K562 (cell line): ENCODE measurements at regions not wholly inside any gene's neighbourhood (a gene's known extent, or its start where the extent isn't known, plus 50 kb on each side); places are given as distances from the start of the nearest gene placed in this dataset.

ENCODE experiments used
- ATAC-seq: fragments of 200-7000 bp; cut with Tn5 transposase; 3 replicates; pipeline ENCODE4 v1.9.1; 2020; ENCODE audit warnings: moderate library complexity
- BruUV-seq: library from RNA; stranded (reverse); fragments of 400-500 nt; replicated peaks from 2 replicates; lab custom pipeline; 2021; lab: Mats Ljungman, UMichigan
- CTCF ChIA-PET: fragments of 300-600 bp; formaldehyde crosslinking; extraction: SDS; loops from one replicate; lab custom pipeline; 2021; ENCODE audit warnings: low intra/inter-chr PET ratio; lab: Yijun Ruan, JAX
- POLR2A ChIA-PET: fragments of 300-600, 350-650 bp; sonication (Branson Sonifier 250); formaldehyde crosslinking; extraction: SDS; loops from one replicate; lab custom pipeline; 2021; ENCODE audit warnings: antibody characterized with exemption, inconsistent platforms; lab: Yijun Ruan, JAX
- DNase-seq, 4 experiments: peaks; one replicate each; pipeline versions ENCODE4 v3.0.0 to v3.0.0-alpha.2; 2011 to 2018; ENCODE audit warnings: low spot score in 3 of 4, mixed read lengths in 3 of 4; ENCODE audit errors: extremely low read depth in 1 of 4
- FAIRE-seq: peaks from 2 replicates; lab custom pipeline; 2011; peaks lifted over from hg19 to GRCh38; lab: Jason Lieb, UNC
- H2AFZ ChIP-seq: 2 replicates; pipeline ENCODE4 v1.6.0; 2011; ENCODE audit warnings: low read depth, low read length, control low read depth, inconsistent platforms
- H3K27ac ChIP-seq: fragments of 200-600 bp; 3 replicates; pipeline ENCODE4 v1.8.0; 2011; ENCODE audit warnings: low read depth, mild to moderate bottlenecking, control low read depth, inconsistent platforms, low read length, moderate library complexity, mixed read lengths; ENCODE audit errors: extremely low read depth
- H3K27me3 ChIP-seq, 2 experiments: fragments of 300-600 bp in 1 of 2; 2 replicates in 1 of 2; 3 replicates in 1 of 2; pipeline versions ENCODE4 v1.6.0 to v1.8.0; 2011; ENCODE audit warnings: inconsistent platforms in 2 of 2, low read length in 2 of 2, mild to moderate bottlenecking in 1 of 2, mixed read lengths in 1 of 2, moderate library complexity in 1 of 2; ENCODE audit not compliant: control insufficient read depth in 2 of 2, insufficient read depth in 2 of 2
- H3K36me3 ChIP-seq: fragments of 300-600 bp; 3 replicates; pipeline ENCODE4 v1.8.0; 2011; ENCODE audit warnings: mild to moderate bottlenecking, low read length, inconsistent platforms; ENCODE audit not compliant: control insufficient read depth, insufficient read depth
- H3K4me1 ChIP-seq, 2 experiments: fragments of 200-600 bp in 1 of 2; replicated peaks in 1 of 2; 2 replicates in 1 of 2; 3 replicates in 1 of 2; pipeline versions ENCODE4 v1.5.1 to v1.8.0; 2011; ENCODE audit warnings: inconsistent platforms in 2 of 2, low read length in 2 of 2, mild to moderate bottlenecking in 1 of 2, mixed read lengths in 1 of 2, moderate library complexity in 1 of 2; ENCODE audit not compliant: control insufficient read depth in 2 of 2, insufficient read depth in 2 of 2
- H3K4me2 ChIP-seq: 2 replicates; pipeline ENCODE4 v1.6.1; 2011; ENCODE audit warnings: low read length, control low read depth, inconsistent platforms, mixed read lengths; ENCODE audit not compliant: insufficient read depth
- H3K4me3 ChIP-seq: fragments of 200-600 bp; sonication (generic), shearing (Covaris generic); 2 replicates; pipeline ENCODE4 v1.5.1; 2016; ENCODE audit warnings: control low read depth, inconsistent platforms
- H3K79me2 ChIP-seq: fragments of 200-600 bp; 3 replicates; pipeline ENCODE4 v1.8.0; 2011; ENCODE audit warnings: low read length, inconsistent platforms; ENCODE audit not compliant: control insufficient read depth, insufficient read depth
- H3K9ac ChIP-seq, 2 experiments: 2 replicates each; pipeline versions ENCODE4 v1.6.0 to v1.6.1; 2011; ENCODE audit warnings: low read depth in 2 of 2, low read length in 2 of 2, control low read depth in 1 of 2, inconsistent platforms in 1 of 2, mild to moderate bottlenecking in 1 of 2, mixed read lengths in 1 of 2; ENCODE audit not compliant: insufficient read depth in 1 of 2
- H3K9me1 ChIP-seq: one replicate; pipeline ENCODE4 v1.6.0; 2011; ENCODE audit warnings: inconsistent platforms, mild to moderate bottlenecking, low read length, moderate library complexity; ENCODE audit not compliant: control insufficient read depth, insufficient read depth
- H3K9me3 ChIP-seq: replicated peaks from 2 replicates; pipeline ENCODE4 v1.5.1; 2011; ENCODE audit warnings: low read depth, low read length, inconsistent platforms; ENCODE audit not compliant: control insufficient read depth, insufficient read depth
- H4K20me1 ChIP-seq: replicated peaks from 2 replicates; pipeline ENCODE4 v1.6.1; 2011; ENCODE audit warnings: low read length, inconsistent platforms, mixed read lengths; ENCODE audit not compliant: control insufficient read depth, insufficient read depth
- CHCHD3 ChIP-seq: fragments of 250-450 bp; sonication (Bioruptor Pico); IDR thresholded peaks from 2 replicates; pipeline ENCODE4 v2.1.2; 2022; ENCODE audit warnings: mild to moderate bottlenecking
- ELF4 ChIP-seq: fragments of 450-650 bp; formaldehyde crosslinking; IDR thresholded peaks from 2 replicates; pipeline ENCODE4 v1.4.0; 2022; ENCODE audit warnings: missing genetic modification characterization
- FOSL1 ChIP-seq: fragments of 200-800 bp; sonication (Bioruptor generic); conservative IDR thresholded peaks from 2 replicates; pipeline ENCODE4 v1.6.1; 2016; ENCODE audit warnings: missing genetic modification characterization, missing compliant biosample characterization
- JUN ChIP-seq, 2 experiments: sonication (generic) in 1 of 2; formaldehyde crosslinking in 1 of 2; IDR thresholded peaks; 2 replicates each; pipeline versions ENCODE4 v1.6.1 to v1.8.0; 2012 to 2022; ENCODE audit warnings: borderline replicate concordance in 2 of 2, mild to moderate bottlenecking in 2 of 2, improper control_type of control experiment in 1 of 2, low read depth in 1 of 2, low read length in 1 of 2, missing genetic modification reagents in 1 of 2
- TSC22D4 ChIP-seq: fragments of 450-650 bp; IDR thresholded peaks from 2 replicates; pipeline ENCODE4 v1.6.1; 2016; ENCODE audit warnings: missing genetic modification characterization, missing biosample characterization, control low read depth
- ZNF217 ChIP-seq: sonication (generic); formaldehyde crosslinking; IDR thresholded peaks from 2 replicates; pipeline ENCODE4 v1.8.0; 2022; ENCODE audit warnings: mild to moderate bottlenecking, missing genetic modification reagents
- ZNF696 ChIP-seq: fragments of 250-450 bp; sonication (Bioruptor Pico); conservative IDR thresholded peaks from 2 replicates; pipeline ENCODE4 v1.4.0; 2020; ENCODE audit warnings: mild to moderate bottlenecking, moderate library complexity
- in situ Hi-C: fragments of 300-500 bp; cut with MboI; formaldehyde crosslinking; loops from 4 replicates; pipeline ENCODE4 v1.15.0; 2018; ENCODE audit warnings: inconsistent platforms, mixed read lengths
- intact Hi-C: fragments of 100-400 bp; cut with micrococcal nuclease; formaldehyde crosslinking; loops from 2 replicates; pipeline ENCODE4 v1.14.2; 2022
- TF ChIP-seq, protein P1 (sequence below), 3 experiments: fragments of 200-800 bp in 1 of 3; sonication (Bioruptor generic) in 1 of 3; sonication (generic) in 1 of 3; formaldehyde crosslinking in 1 of 3; IDR thresholded peaks; 2 replicates each; pipeline versions ENCODE4 v1.6.1 to v1.8.0; 2016 to 2022; ENCODE audit warnings: mild to moderate bottlenecking in 2 of 3, missing compliant biosample characterization in 2 of 3, missing genetic modification characterization in 2 of 3, missing genetic modification reagents in 1 of 3

DNA sequence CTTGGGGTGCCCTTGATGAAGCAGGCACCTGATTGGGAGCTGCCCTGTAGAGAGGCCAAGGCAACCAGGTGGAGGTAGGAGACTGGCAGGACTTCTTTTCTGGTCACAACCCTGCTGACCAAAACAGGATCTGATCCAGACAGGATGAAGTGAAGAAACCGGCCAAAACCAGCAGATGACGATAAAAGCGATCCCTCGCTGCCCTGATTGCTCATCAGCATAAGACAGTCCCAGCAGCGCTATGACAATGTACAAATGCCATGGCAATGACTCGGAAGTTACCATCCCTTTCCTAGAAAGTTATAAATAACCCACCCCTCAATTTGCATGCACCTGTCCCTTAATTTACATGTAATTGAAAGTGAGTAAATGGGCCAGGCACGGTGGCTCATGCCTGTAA, 88.4 kb upstream of the PDE10A start (continued):
- no peak for TF ChIP-seq ZNF217 (CRISPR knock-in tag)

DNA sequence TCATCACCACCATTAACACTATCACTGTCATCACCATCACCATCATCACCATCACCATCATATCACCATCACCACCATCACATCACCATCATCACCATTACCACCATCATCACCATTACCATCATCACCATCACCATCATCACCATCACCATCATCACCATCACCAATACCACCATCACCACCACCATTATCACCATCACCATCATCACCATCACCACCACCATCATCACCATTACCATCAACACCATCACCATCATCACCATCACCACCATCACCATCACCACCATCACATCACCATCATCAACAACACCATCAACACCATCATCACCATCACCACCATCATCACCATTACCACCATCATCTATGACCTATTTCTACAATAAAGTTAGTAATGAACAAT, 86.1 kb upstream of the PDE10A start:
- Histone ChIP-seq H4K20me1 (no peaks in the 10 kb centered on the region), H3K4me2 (no peak overlapping the region), H3K9ac (no peak overlapping the region), H3K27me3 (no peaks in the 10 kb centered on the region), H3K36me3 (no peaks in the 10 kb centered on the region), H3K4me3 (no peak overlapping the region), H3K9me1 (no peaks in the 10 kb centered on the region), H3K4me1 (no peaks in the 10 kb centered on the region), H3K27ac (no peak overlapping the region), H3K79me2 (no peaks in the 10 kb centered on the region), H2AFZ (no peak overlapping the region), H3K9me3 (no peaks in the 10 kb centered on the region)
- ChIA-PET CTCF (no interaction called here), POLR2A (no interaction called here)
- TF ChIP-seq CHCHD3 (CRISPR knock-in tag) (no peak), ELF4 (CRISPR knock-in tag) (0 out of 2 replicates have a peak, but pooled peaks have one; percentile 27), ZNF696 (CRISPR knock-in tag) (no peak), JUN (IDR thresholded peaks at IDR 0.05; ENCODE audit: borderline replicate concordance, low read depth, low read length) (no peak), JUN (CRISPR knock-in tag; IDR thresholded peaks at IDR 0.05; ENCODE audit: borderline replicate concordance) (no peak), FOSL1 (tag) (no peak), TSC22D4 (tag) (peak; percentile 69; the same call in 1 of the 2 replicates)
- TF ChIP-seq, protein P1, sequence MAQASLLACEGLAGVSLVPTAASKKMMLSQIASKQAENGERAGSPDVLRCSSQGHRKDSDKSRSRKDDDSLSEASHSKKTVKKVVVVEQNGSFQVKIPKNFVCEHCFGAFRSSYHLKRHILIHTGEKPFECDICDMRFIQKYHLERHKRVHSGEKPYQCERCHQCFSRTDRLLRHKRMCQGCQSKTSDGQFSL (CRISPR knock-in tag; IDR thresholded peaks at IDR 0.05): no peak
- TF ChIP-seq, protein P1 (tag; IDR thresholded peaks at IDR 0.05): no peak
- ATAC-seq: no peak
- no peak for DNase-seq
- intact Hi-C loops (no loop called here), in situ Hi-C loops (no loop called here)
- peak; percentile 84 for FAIRE-seq
- no TSS peak for BruUV-seq
